IMR-90 (cell line): ENCODE measurements at regions not wholly inside any gene's neighbourhood (a gene's known extent, or its start where the extent isn't known, plus 50 kb on each side); places are given as distances from the start of the nearest gene placed in this dataset.

Experiments
- ATAC-seq: fragments of 200-7000 bp; cut with Tn5 transposase; 2 replicates; pipeline ENCODE4 v1.9.1; 2020; ENCODE audit warnings: low read depth, mild to moderate bottlenecking, moderate library complexity
- BruUV-seq: library from RNA; stranded (reverse); fragments of 400-500 nt; replicated peaks from 2 replicates; lab custom pipeline; 2021; lab: Mats Ljungman, UMichigan
- CTCF ChIA-PET: fragments of 300-600 bp; formaldehyde crosslinking; extraction: SDS; loops from one replicate; lab custom pipeline; 2021; ENCODE audit warnings: antibody characterized with exemption; lab: Yijun Ruan, JAX
- POLR2A ChIA-PET: fragments of 300-600 bp; sonication (Branson Sonifier 250); formaldehyde crosslinking; loops from one replicate; lab custom pipeline; 2022; ENCODE audit warnings: antibody characterized with exemption; ENCODE audit not compliant: unreplicated experiment; lab: Charles Lee
- DNase-seq: peaks from one replicate; pipeline ENCODE4 v3.0.0; 2013
- H2AFZ ChIP-seq: replicated peaks from 2 replicates; pipeline ENCODE3; 2013; ENCODE audit warnings: low read length, mild to moderate bottlenecking; ENCODE audit not compliant: poor library complexity
- H2AK5ac ChIP-seq: 2 replicates; pipeline ENCODE4 v1.6.1; 2013; ENCODE audit warnings: low read depth, low read length, inconsistent platforms
- H2AK9ac ChIP-seq: replicated peaks from 2 replicates; pipeline ENCODE3; 2013; ENCODE audit warnings: mild to moderate bottlenecking, low read depth, low read length, moderate library complexity; ENCODE audit not compliant: poor library complexity
- H2BK120ac ChIP-seq: 2 replicates; pipeline ENCODE4 v1.6.1; 2013; ENCODE audit warnings: low read depth, low read length, inconsistent platforms
- H2BK15ac ChIP-seq: 3 replicates; pipeline ENCODE4 v1.6.1; 2013; ENCODE audit warnings: low read depth, low read length, inconsistent platforms
- H2BK20ac ChIP-seq: 2 replicates; pipeline ENCODE4 v1.6.1; 2013; ENCODE audit warnings: low read depth, mild to moderate bottlenecking, inconsistent platforms, low read length, moderate library complexity
- H2BK5ac ChIP-seq: 2 replicates; pipeline ENCODE4 v1.6.1; 2013; ENCODE audit warnings: mild to moderate bottlenecking, low read depth, low read length, inconsistent platforms; ENCODE audit not compliant: poor library complexity, severe bottlenecking
- H3K14ac ChIP-seq: replicated peaks from 2 replicates; pipeline ENCODE4 v1.6.1; 2013; ENCODE audit warnings: low read depth, low read length, inconsistent platforms
- H3K18ac ChIP-seq: 2 replicates; pipeline ENCODE4 v1.6.1; 2013; ENCODE audit warnings: low read depth, low read length, control low read depth
- H3K23ac ChIP-seq: 2 replicates; pipeline ENCODE4 v1.6.1; 2013; ENCODE audit warnings: low read depth, low read length, inconsistent platforms
- H3K27ac ChIP-seq: 2 replicates; pipeline ENCODE4 v1.5.1; 2013; ENCODE audit warnings: mild to moderate bottlenecking, control low read depth, low read length; ENCODE audit not compliant: insufficient read depth
- H3K27me3 ChIP-seq: 2 replicates; pipeline ENCODE4 v1.6.1; 2013; ENCODE audit warnings: low read length; ENCODE audit not compliant: control insufficient read depth, insufficient read depth
- H3K36me3 ChIP-seq: 2 replicates; pipeline ENCODE4 v1.6.1; 2013; ENCODE audit warnings: low read length, mixed read lengths; ENCODE audit not compliant: control insufficient read depth, insufficient read depth
- H3K4ac ChIP-seq: 2 replicates; pipeline ENCODE4 v1.6.1; 2013; ENCODE audit warnings: low read depth, low read length, inconsistent platforms
- H3K4me1 ChIP-seq: 2 replicates; pipeline ENCODE4 v1.6.1; 2013; ENCODE audit warnings: low read length, mixed read lengths; ENCODE audit not compliant: control insufficient read depth, insufficient read depth
- H3K4me2 ChIP-seq: 2 replicates; pipeline ENCODE4 v1.6.1; 2013; ENCODE audit warnings: low read depth, mild to moderate bottlenecking, control low read depth, low read length, moderate library complexity
- H3K4me3 ChIP-seq: 2 replicates; pipeline ENCODE4 v1.5.1; 2013; ENCODE audit warnings: low read depth, mild to moderate bottlenecking, control low read depth, low read length, moderate library complexity; ENCODE audit not compliant: insufficient read depth
- H3K56ac ChIP-seq: 2 replicates; pipeline ENCODE4 v1.6.1; 2013; ENCODE audit warnings: low read length, inconsistent platforms; ENCODE audit not compliant: insufficient read depth; ENCODE audit errors: extremely low read depth
- H3K79me1 ChIP-seq, 2 experiments: 2 replicates each; pipeline ENCODE4 v1.6.1; 2013; ENCODE audit warnings: low read length in 2 of 2, inconsistent platforms in 1 of 2, low read depth in 1 of 2
- H3K9ac ChIP-seq: 2 replicates; pipeline ENCODE4 v1.6.1; 2013; ENCODE audit warnings: low read depth, low read length, control low read depth
- H3K9me1 ChIP-seq: 2 replicates; pipeline ENCODE4 v1.6.1; 2013; ENCODE audit warnings: low read length, inconsistent platforms; ENCODE audit not compliant: insufficient read depth
- H3K9me3 ChIP-seq: 2 replicates; pipeline ENCODE4 v1.6.1; 2013; ENCODE audit warnings: low read length; ENCODE audit not compliant: control insufficient read depth, insufficient read depth
- H4K20me1 ChIP-seq: 2 replicates; pipeline ENCODE4 v1.6.1; 2013; ENCODE audit warnings: low read length, inconsistent platforms; ENCODE audit not compliant: insufficient read depth
- H4K5ac ChIP-seq: 2 replicates; pipeline ENCODE4 v1.6.1; 2013; ENCODE audit warnings: mild to moderate bottlenecking, low read depth, low read length, control low read depth
- H4K8ac ChIP-seq, 2 experiments: 2 replicates each; pipeline ENCODE4 v1.6.1; 2013; ENCODE audit warnings: low read depth in 2 of 2, low read length in 2 of 2, control low read depth in 1 of 2, inconsistent platforms in 1 of 2
- H4K91ac ChIP-seq: 2 replicates; pipeline ENCODE4 v1.6.1; 2013; ENCODE audit warnings: low read depth, low read length, inconsistent platforms; ENCODE audit not compliant: insufficient read depth
- NFE2L2 ChIP-seq: fragments of 150-350 bp; IDR thresholded peaks from 2 replicates; pipeline ENCODE4 v1.6.1; 2016; ENCODE audit warnings: low read depth, mild to moderate bottlenecking, low read length
- RAD21 ChIP-seq: IDR thresholded peaks from 2 replicates; pipeline ENCODE4 v1.6.1; 2012; ENCODE audit warnings: low read length, improper control_type of control experiment
- RFX5 ChIP-seq: IDR thresholded peaks from 2 replicates; pipeline ENCODE4 v1.8.0; 2012; ENCODE audit warnings: low read depth, mild to moderate bottlenecking, low read length, moderate library complexity
- WGBS, 2 experiments: methylation state at CpG; one replicate each; pipeline versions ENCODE4 v1.1.5 to v1.1.7; 2013; ENCODE audit warnings: missing lambda C conversion rate in 2 of 2; ENCODE audit not compliant: insufficient read length in 1 of 2; ENCODE audit errors: extremely low coverage in 2 of 2; 5-methylcytosine and 5-hydroxymethylcytosine counted together
- dilution Hi-C: fragments of 300-500 bp; cut with HindIII; formaldehyde crosslinking; loops from one replicate; pipeline ENCODE4 v1.14.3; 2018; ENCODE audit warnings: low sequenced_read_pairs; ENCODE audit not compliant: unreplicated experiment
- in situ Hi-C: fragments of 300-500 bp; cut with MboI; formaldehyde crosslinking; loops from 3 replicates; pipeline ENCODE4 v1.14.3; 2019; ENCODE audit warnings: low sequenced_read_pairs, inconsistent platforms, mixed read lengths
- intact Hi-C: fragments of 100-400 bp; cut with micrococcal nuclease; formaldehyde crosslinking; loops from 2 replicates; pipeline ENCODE4 v1.10.0; 2022

- Histone ChIP-seq H4K8ac (no peak overlapping the region), H3K27me3 (no peaks in the 10 kb centered on the region), H3K14ac (no peak overlapping the region), H3K4me1 (no peaks in the 10 kb centered on the region), H3K18ac (no peak overlapping the region), H2AK9ac (no peak overlapping the region), H4K91ac (no peak overlapping the region), H3K36me3 (no peaks in the 10 kb centered on the region), H2BK20ac (no peak overlapping the region), H4K20me1 (no peaks in the 10 kb centered on the region), H2AK5ac (no peak overlapping the region), H3K4me2 (no peak overlapping the region), H3K9me1 (no peaks in the 10 kb centered on the region), H3K4me3 (no peak overlapping the region), H3K79me1 (no peaks in the 10 kb centered on the region), H3K56ac (no peak overlapping the region), H2BK120ac (no peak overlapping the region), H3K9me3 (no peaks in the 10 kb centered on the region), H2BK15ac (no peak overlapping the region), H2AFZ (no peak overlapping the region), H2BK5ac (no peak overlapping the region), H3K23ac (no peak overlapping the region), H3K27ac (no peak overlapping the region), H4K5ac (no peak overlapping the region), H3K9ac (no peak overlapping the region), H3K4ac (no peak overlapping the region)
- TF ChIP-seq RFX5, result no peak
- no peak for TF ChIP-seq RAD21
- no peak for TF ChIP-seq NFE2L2
- CTCF ChIA-PET, result no interaction called here
- dilution Hi-C loops, result no loop called here
- no CpG with 5 or more reads among the region's 5 CpGs for WGBS, 2 experiments
- POLR2A ChIA-PET, result no interaction called here
- DNase-seq (no peak), ATAC-seq (no peak)
- intact Hi-C loops, result no loop called here
- in situ Hi-C loops, result no loop called here
- no TSS peak for BruUV-seq
Measured at GRCh38 chr3:170660139-170660538, 74.3 kb upstream of the SLC7A14 start.
